ENCODE measurements at regions not wholly inside any gene's neighbourhood (a gene's known extent, or its start where the extent isn't known, plus 50 kb on each side); places are given as distances from the start of the nearest gene placed in this dataset.
"Not testable (repeated sequence)": the region's sequence is repeated elsewhere in the genome, so short reads cannot be mapped to it uniquely, and the experiment has no call there.

DNA sequence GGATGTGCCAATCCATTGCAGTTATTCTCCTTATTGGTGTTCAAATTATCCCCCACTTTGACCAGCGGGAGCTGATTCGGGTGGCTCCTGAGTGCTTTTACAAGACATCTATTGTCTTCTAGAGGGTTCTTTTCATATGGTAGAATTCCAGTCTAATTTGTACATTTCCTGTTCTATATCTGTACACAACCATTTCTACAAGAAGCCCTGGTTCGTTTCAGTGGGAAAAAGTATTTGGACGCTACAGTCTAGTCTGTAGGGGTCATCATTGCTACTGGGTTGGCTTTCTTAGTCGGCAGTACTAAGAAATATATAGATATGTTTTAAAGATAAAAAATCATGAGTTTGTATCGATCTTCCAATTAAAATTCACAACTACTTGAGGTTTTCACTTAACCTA lies 262.6 kb downstream of the MAP2K6 start:
- no peak for DNase-seq

DNA sequence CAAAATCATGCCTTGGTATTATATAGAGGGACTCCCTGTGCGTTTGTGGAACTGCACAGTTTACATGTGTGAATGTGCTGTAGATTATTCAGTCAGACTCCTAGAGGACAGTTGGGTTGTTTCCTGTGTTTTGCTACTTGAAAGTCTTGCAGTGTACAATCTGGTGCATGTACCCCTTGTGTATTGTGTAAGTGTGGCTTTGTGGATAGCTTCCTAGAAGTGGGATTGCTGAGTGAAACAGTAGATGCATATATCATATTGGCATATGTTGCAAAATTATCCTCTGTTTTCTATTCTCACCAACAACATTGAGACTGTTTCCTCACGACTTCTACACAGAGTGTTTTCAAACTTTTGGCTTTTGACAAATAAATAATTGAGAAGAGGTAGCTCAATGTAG lies 263.7 kb downstream of the MAP2K6 start:
- no peak for DNase-seq

DNA sequence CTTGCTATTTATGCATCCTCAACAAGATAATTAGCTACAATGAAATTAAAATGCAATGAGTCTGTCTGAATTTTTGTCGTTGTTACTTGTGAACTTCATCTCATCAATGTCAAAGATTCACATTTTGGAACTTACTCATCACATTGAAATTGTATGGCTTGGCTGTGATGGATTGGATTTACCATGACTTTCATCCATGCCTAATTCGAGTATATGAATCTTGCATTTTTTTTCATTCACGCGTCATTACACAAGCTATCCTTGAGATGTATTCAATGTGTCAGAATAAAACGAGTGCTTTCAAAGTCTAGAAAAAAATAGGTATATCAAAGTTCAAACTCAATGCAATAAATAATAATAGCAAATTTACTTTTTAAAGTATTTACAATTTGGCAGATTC lies 265.3 kb downstream of the MAP2K6 start:
- no peak for DNase-seq

DNA sequence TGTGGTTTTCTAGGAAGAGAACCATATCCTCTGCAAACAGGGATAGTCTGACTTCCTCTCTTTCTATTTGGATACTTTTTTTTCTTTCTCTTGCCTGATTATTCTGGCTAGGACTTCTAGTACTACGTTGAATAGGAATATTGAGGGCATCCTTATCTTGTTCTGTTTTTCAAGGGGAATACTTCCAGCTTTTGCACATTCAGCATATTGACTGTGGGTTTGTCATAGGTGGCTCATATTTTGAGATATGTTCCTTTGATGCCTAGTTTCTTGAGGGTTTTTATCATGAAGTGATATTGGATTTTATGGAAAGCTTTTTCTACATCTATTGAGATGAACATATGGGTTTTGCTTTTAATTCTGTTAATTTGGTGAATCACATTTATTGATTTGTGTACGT lies 269.8 kb downstream of the MAP2K6 start:
- no peak for DNase-seq

DNA sequence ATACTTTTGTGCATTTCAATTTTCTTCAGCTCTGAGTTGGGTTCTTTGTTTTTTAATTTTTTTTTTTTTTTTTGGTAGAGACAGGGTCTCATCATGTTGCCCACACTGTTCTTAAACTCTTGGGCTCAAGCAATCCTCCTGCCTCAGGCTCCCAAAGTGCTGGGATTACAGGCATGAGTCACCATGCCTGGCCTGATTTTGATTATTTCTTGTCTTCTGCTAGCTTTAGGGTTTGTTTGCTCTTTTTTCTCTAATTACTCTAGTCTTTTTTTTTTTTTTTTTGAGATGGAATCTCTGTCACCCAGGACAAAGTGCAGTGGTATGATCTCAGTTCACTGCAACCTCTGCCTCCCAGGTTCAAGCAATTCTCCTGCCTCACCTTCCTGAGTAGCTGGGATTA lies 270.7 kb downstream of the MAP2K6 start:
- DNase-seq: not testable (repeated sequence)

DNA sequence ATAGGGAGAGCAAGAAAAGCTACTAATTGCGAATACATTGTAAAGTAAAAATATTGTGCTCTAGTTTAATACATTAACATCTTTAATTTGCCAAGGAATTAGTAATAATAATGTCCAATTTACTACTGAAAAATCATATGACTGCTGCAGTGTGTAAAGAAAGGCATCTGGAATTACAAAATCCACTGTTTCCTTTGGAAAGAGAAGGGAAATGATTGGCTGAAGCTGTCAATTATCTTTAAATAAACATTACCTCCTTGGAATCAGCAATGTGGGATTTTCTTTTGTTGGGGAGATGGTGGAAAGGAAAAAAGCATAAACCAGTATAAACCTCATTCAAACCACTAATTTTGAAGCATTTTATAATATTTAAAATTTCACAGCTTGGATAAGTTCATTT lies 276.0 kb downstream of the MAP2K6 start:
- DNase-seq: no peak

DNA sequence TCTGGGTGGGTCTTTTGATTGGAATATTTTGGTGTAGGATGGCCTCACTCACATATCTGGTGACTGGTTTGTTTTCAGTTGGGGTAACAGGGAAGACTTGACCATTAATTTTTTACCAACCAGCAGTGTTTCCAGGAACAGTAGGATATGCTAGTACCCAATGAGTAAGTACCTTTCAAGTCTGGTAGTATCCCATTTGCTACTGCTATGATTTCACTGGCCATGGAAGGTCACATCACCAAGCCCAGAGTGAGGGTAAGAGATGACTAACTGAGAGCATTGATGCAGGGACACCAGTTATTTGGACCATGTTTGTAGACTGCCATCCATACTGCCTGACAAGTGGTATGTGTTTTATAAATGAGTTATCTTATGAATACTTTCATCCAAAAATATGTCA lies 277.7 kb downstream of the MAP2K6 start:
- DNase-seq: no peak

DNA sequence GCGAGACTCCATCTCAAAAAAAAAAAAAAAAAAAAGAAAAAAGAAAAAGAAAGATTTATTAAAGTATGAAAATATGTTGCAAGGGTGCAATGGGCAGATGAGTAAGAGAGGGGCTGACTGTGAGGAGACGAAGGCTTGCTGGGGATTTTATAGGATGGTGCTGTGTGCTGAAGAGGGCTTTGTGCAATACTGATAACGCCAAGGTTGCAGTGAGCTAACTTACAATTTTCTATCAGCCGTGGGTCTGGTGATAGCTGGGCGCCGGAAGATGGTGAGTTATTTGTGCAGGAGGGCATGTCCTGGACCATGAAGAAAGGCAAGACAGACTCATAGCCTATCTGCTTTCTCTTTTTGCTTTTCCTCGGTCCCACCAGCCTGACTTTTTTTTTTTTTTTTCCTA lies 281.1 kb downstream of the MAP2K6 start:
- DNase-seq: no peak

DNA sequence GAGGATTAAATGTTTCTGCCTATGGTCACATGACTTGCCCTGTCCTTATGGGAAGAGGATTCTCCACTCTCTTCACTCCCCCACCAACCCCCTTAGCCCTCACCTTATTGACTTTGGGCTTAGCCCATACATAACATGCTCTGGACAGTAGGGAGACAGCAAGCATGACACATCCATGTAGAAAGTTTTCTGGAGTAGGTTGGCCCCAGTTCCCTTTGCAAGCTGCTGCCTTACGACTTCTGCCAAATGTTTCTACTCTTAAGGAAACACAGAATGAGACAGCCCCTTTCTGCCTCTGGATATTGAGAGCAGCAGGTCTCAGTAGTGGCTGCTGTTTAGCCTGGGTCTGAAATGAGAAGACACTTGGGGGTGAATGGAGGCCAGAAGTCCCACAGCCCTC lies 282.2 kb downstream of the MAP2K6 start:
- no peak for DNase-seq

DNA sequence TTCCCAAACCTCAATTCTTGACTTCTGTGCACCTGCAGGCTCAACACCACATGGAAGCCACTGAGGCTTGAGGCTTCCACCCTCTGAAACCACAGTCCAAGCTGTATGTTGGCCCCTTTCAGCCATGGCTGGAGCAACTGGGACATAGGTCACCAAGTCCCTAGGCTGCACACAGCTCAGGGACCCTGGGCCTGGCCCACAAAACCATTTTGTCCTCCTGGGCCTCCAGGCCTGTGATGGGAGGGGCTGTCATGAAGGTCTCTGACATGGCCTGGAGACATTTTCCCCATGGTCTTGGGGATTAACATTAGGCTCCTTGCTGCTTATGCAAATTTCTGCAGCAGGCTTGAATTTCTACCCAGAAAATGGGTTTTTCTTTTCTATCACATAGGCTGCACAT lies 283.9 kb downstream of the MAP2K6 start:
- not testable (repeated sequence) for DNase-seq

DNA sequence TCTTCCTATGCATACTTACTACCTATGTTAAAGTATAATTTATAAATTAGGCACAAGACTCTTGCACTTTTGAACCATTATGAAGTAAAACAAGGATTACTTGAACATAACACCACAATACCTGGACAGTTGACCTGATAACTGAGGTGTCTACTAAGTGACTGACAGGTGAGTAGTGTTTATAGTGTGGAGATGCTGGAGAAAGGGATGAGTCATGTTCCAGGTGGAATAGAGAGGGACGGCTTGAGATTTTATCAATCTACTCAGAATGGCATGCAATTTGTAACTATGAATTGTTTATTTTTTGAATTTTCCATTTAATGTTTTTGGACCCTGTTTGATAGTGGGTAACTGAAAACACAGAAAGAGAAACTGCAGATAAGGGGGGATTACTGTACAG lies 287.6 kb downstream of the MAP2K6 start:
- DNase-seq: no peak

DNA sequence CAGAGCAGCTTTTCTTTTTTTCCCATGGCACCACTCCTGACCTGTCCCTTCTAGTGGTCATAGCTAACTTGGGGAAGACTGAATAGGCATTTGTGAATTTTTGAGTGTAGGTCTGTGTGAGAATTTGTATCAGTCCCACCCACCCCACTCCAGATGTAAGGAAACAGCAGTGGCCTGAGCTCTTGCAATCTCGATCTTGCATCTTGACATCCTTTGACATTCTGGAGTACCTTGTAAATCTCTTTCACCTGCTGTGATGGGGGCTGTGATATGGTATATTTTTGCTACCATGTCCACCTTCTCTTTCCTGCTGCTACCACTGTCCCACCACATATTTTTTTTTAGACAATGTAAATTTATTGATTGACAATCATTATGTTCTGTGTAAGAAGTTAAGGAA lies 289.3 kb downstream of the MAP2K6 start:
- no peak for DNase-seq

DNA sequence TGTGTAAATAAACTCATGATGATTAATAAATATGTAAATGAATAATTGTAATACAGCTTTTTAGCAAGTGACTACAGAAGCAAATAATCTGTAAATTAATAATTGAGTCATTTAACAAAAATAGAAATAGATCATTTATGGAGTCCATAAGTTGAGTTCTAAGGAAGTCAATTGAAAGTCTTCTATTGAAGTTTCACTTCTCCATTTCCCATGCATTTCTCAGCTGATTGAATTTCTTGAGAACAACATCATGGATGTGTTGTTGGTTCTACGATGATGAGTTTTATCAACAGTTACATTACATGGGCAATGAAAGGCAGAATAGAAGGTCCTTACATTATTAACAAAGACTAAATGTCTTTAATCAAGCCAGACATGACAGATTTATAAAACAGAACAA lies 290.4 kb downstream of the MAP2K6 start:
- DNase-seq: no peak

DNA sequence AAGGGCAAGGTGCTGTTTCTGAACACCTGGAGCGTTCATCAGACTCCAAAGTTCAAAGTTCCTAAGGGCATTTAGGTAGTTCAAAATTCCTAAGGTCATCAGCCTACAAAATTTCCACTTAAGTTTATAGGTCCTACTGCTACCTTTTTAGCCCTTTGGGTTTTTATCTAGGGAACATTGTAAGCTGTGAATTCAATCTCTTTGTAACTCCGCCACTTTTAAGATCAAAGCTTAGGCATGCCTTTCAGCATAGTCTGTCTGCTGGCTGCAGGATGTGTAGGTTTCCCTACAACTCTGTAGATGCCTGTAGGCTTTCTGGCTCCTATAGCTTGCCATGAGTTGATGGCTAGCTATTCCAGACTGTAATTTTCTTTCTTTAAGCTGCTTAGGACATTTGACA lies 291.6 kb downstream of the MAP2K6 start:
- no peak for DNase-seq

DNA sequence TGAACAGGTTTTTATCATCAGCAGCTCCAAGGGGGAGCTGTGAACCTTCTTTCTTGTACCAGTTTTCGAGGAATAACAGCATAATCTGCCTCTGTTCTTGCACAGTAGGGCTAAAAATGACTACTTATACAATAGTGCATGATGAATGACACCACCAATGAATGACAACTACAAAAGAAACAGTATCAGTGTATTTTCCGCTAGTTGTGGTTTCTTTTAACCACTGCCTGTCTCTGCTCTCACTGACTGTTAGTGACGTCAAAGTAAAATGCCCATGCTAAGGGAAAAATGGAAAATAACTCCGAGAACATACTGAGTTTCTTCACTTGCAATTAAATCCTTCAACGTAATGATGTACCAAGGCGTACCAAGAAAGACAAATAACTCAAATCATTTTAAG lies 294.9 kb downstream of the MAP2K6 start:
- no peak for DNase-seq

DNA sequence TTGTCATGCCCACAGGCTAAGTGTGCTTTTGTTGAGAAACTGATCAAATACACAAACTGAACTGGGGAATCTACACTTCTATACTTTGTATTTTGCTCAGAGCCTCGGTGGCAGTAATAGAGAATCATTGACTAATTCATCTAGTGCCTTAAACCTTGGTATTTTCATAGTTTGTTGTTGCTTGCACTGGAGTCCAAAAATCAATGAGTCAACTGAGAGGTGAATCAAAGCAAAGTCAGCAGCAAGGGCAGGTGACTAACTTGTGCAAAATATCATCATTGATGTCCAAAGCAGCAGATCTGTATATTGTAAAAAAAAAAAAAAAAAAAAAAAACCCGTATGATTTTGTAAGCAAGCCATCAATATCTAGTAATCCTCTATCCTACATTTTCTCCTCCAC lies 296.4 kb downstream of the MAP2K6 start:
- DNase-seq: no peak

DNA sequence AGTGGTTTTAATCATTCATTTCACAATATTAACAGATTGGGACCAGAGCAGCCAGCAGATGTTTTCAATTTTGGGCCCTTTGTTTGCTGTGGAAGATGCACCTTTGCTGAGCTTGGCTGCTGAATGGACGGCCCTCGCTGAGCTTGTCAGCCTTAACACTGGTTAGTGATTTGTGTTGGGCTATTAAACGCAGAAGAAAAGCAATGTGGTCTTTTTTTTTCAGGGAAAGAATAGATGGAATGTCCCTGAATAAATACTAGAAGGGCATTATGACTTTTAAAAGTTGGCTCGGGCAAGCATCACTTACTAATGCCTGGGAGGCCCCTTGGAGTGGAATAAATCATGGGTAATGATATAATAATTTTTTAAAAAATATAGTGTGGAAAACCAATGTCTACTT lies 297.0 kb downstream of the MAP2K6 start:
- DNase-seq: no peak

DNA sequence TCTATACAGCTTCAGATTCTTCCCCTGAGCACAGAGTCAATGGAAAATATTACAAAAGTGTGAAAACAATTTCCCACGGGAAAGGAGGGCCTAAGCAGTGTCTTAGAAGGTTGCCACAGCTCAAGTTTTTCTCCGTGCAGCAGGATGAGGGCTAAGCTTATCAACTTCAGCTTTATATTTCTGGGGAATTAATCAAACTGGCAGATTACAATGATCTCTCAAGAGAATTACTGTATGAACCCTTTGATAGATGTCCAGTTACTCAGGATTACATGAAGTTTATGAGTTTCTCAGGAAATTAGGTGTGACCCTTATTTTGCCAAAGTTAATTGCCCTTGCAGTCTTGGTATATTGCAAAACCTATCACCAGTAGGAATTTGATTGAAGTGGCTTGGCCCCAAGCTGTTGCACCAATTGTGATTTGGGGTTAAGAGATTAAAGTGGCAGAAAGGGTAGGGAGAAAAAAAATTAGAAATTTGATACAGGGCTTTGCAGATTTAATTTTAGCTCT lies 298.4 kb downstream of the MAP2K6 start:
- DNase-seq: no peak

DNA sequence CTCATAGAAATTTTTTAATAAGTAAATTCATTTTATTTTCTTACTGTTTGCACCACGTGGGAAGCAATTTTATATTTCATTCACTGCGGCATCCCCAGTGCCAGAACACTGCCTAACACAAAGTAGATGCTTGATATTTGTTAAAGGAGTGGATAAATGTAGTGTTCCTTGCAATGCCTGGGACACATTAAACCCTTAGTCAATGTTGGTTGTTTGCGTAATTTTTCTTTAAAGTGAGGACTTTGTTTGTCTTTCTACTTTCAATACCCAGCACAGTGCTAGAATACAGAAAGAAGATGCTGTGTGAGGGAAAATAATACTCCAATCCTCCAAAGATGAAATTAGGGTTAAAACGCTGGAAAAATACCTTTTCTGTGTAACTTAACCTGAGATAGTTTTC lies 299.3 kb downstream of the MAP2K6 start:
- no peak for DNase-seq

DNA sequence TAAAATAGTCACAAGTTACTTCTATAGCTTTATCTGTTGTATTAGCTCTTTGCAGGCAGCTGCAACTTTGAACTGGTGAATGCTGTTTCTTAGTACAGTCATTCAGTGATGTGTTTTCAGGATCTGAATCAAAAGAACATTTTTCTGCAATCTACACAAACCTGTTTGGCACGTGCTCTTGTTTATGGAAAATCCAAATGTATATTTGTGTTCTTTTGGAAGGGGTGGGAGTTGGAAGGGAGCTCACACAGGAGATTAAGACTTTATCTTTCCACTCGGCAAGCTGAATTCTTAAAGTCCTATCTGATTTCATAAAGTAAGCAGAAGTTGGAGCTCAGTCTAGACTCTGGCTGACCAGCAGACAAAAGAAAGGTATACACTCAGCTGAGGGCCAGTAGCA lies 300.2 kb downstream of the MAP2K6 start:
- DNase-seq: no peak

DNA sequence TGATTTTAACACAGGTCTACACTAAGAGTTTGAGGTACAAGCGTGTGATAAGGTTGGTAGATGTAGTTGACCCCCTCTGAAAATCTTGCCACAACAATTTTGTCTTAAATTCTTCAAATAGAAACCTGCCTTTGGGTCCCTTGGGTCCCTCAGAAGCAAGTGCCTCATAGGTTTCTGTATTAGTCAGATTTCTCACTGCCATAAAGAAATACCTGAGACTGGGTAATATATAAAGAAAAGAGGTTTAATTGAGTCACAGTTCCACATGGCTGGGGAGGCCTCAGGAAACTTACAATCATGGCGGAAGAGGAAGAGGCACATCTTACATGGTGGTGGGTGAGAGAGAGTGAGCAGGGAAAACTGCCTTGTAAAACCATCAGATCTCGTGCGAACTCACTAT lies 301.2 kb downstream of the MAP2K6 start:
- DNase-seq: no peak

DNA sequence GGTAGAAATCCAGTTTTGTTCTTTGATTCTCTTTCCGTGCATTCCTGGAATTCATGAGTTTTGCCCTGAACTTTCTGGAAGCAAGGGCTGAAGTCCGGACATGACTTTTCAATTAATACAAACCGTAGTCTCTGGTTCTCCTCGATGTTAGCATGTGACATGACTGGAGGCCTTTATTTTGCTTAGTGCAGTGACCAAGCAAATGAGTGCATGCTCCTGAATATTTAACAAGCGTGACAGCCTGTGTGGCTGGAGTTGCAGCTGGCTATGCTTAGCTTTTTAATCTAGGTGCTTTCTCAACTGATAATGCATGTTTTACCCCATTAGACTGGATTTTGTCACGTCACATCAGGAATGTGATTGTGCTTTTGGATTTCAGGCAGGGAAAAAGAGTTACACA lies 302.1 kb downstream of the MAP2K6 start:
- DNase-seq: no peak

DNA sequence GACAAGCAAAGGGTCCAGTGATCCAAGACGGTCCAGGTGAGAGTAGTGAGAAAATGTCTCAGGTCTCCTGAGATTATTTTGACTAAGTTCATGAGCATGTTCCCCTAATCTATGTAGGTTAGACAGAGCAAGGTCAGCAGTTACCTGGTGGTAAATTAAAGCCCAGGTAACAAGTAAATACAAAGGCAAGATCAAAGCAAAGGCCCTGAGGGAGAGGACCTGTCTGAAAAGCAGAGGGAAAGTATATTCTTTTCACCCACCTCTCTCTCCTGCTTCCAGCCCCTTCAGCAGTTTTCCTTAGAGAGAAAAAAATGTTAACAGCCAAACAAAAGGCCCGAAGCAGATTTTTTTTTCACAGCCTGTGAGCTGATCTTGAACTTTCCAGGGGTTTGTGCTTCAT lies 302.7 kb downstream of the MAP2K6 start:
- DNase-seq: peak; percentile 73

DNA sequence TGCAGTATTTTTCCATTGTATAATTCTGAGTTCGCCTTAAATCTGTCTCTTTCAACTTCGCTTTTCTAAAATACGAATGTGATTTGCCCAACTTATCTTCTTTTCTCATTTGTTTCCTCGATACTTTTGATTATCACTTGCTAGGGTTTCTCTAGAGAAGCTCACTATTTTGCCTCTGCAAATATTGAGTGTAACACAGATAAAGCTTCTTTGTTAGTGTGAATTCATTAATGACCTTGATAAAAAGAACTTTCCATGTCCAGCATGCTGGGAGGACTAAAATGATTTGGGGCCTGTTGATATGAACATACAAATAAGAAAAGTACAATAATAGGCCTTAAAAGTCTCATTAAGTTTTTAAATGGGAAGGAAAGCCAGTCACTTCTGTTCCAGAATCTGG lies 303.3 kb downstream of the MAP2K6 start:
- no peak for DNase-seq

DNA sequence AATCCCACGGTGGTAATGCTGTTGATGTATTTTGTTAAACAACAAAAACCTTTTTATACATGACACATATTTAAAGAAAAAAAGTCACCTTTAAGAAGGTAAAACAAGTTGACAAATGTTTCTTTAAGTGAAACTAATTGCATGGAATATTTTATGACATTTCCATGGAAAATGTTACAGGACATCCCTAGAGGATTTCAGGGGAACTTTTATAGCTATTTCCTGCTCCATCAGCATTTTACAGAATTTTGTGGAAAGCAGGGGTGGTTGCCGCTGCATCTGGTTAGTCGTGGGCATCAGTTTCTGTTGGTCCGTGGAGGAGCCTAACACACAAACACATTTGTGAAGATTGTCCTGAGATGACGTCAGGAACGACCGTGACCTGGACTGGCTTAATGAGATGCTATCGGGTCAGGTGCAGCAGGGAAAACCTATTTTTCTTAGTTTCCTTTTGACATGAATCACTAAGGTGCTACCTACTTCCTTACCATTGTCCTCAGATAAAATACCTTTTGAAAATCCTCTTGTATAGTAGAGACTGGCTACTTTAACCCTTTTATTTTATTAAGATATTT lies 305.1 kb downstream of the MAP2K6 start:
- no peak for DNase-seq

DNA sequence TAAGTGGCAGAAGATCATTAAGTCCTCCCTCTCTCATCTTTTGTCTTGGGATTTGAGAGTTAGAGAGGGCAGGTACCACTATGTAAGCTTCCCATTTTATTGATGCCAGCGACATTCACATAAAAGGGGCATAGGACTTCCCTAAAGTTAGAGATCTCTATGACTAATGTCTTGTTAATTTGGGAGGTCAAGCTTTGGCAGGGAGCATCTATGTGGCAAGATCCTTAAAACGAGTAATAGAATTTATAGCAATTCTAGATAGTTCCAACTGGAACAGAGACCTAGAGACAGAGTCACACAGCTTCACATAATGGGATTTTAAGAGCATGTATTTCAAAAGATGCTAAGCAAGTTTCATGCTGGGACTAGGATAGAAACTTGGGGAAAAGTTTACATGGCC lies 308.0 kb downstream of the MAP2K6 start:
- DNase-seq: no peak

Data from islet precursor cell (in vitro differentiated cells).